Epithelial cell of prostate (primary cell): ENCODE measurements at regions not wholly inside any gene's neighbourhood (a gene's known extent, or its start where the extent isn't known, plus 50 kb on each side); places are given as distances from the start of the nearest gene placed in this dataset.

Experiments used
- DNase-seq: peaks from one replicate; pipeline ENCODE4 v3.0.0-alpha.2; 2011; ENCODE audit warnings: low read depth, low spot score
- H3K27ac ChIP-seq: fragments of 450-650 bp; 2 replicates; pipeline ENCODE4 v1.5.1; 2017; ENCODE audit warnings: mild to moderate bottlenecking

DNA sequence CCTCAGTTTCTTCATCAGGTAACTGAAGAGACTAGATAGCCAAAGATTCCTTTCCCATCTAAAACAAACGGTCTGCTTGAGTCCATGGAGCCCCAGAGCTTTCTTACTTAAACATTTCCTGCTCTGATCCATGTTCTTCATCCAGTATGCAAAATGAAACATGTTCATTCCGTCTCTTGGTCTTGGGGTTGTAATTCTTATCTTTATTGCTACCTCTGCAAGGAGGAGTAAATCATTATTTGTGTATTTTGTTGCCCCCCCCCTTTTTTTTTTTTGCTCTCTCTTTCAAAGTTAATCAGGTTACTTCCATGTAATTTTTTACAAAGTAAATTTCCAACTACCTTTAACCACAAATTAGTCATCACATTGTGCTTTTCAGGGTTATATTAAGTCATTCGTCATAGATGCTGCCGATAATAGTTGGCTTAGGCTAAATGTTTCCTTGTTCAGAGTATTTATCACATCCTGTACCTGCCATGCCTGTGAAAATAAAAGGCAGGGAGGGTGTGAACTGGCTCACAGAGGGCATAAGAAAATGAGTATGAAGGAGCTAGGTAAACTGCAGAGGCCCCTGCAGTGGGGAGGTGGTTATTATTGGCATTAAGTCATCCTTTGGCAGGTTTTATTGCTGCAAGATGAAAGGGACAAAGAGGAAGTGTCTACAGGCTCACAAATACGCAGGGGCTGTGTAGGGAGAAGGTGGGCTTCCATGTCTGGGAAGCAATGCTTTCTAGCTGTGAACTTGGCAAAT, 76.7 kb upstream of the HS3ST1 start:
- peak overlapping the region; percentile 89 for H3K27ac ChIP-seq
- peak; percentile 97 for DNase-seq

DNA sequence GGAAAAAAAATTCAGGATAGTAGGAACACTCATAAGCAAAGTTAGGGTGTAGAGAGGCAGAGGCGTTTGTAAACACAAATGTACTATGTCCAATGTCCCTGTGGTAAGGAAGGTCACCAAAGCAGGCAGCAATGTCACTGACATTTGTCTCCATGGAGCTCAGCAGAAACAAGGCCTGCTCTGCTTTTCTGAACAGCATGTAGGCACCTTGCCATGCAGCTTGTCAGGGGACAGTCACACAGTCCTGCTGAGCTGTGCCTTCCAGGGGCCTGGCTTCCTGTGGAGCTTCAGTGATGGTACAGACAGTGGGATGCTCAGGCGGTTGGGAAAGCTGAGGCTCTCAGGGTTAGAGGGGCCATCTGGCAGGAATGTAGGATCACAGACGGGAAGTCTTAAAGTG, 74.5 kb upstream of the HS3ST1 start:
- no peak overlapping the region for H3K27ac ChIP-seq
- DNase-seq: no peak

DNA sequence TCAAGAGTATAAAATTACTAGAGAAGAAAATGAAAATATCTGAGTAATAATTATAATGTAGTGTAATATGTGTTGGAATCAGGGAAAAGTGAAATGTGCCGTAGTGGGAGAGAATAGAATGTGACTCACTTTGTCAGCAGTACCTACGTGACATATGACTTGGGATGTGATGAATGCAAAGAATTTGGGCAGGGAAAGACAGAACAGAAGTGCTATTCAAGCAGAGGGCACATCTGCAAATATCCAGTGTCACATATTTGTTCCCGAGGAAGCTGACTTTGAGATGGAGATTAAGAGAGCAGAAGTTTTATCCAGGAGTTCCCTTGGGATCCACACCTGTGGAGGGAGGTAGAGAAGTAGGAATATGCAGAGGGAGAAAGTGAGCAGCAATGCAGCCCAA, 69.3 kb upstream of the HS3ST1 start:
- peak; percentile 55 for DNase-seq
- H3K27ac ChIP-seq: peak overlapping the region; percentile 95

DNA sequence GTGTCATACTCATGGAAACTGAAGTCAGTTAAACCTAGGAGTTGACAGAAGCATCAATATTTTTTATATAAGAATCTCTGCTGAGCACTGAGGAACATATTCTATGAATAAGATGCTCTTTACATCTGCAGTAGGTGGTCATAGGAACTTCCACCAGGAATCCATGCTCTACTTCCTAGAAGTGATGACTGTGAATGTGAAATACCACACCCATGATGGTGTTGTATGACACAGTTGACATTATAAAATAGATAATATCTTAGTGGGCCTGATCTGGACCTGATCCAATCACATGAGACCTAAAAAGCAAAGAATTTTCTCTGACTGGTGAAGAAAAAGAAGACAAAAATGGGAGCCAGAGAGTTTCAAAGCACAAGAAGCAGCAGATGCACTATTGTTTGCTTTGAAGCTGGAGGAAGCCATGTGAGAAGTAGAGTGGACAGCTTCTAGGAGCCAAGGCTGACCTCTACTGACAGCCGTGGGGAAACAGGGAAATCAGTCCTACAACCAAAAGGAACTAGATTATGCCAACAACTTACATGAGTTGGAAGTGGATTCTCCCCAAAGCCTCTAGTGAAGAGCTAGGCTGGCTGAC, 68.6 kb upstream of the HS3ST1 start:
- H3K27ac ChIP-seq: peak overlapping the region; percentile 95
- DNase-seq: no peak

DNA sequence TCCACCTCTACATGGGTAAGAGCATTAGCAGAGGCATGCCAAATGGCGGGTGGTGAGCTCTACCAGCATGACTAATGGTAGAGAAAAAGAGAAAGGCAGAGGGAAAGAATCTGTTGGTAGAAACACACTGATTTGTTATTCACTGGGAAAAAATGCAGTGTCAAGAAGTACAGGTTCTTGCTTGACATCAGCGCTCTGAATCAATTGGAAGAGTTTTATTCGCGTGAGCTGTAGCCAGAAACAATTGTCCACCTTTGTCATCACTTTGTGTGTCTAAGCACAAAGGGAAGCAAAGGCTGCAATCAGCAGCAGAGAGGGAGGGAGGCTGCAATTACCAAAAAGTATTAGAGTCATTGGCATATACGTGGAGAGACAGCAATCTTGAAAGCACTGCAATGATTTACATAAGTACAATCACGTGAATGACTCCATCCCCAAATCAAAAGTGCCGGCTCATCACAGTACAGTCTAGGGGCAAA, 67.7 kb upstream of the HS3ST1 start:
- peak overlapping the region; percentile 95 for H3K27ac ChIP-seq
- DNase-seq: peak; percentile 98

DNA sequence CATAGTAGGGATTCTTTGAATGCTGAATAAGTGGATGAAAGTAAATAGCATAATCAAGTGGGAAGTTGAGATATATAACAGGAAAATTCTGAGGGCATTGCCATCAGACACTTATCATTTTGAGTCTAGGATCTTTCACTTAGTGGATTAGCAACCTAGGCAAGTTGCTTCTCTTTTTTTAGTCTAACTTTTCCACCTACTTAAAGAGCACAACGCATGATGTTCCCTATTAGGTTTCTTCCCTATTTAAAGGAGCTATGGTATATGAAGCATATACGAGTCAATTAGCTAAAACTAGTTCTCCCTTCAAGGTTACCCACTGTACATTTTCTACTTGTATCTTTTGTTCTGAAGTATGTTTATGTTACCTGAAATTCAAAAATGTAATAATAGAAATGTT, 67.1 kb upstream of the HS3ST1 start:
- peak overlapping the region; percentile 95 for H3K27ac ChIP-seq
- no peak for DNase-seq

DNA sequence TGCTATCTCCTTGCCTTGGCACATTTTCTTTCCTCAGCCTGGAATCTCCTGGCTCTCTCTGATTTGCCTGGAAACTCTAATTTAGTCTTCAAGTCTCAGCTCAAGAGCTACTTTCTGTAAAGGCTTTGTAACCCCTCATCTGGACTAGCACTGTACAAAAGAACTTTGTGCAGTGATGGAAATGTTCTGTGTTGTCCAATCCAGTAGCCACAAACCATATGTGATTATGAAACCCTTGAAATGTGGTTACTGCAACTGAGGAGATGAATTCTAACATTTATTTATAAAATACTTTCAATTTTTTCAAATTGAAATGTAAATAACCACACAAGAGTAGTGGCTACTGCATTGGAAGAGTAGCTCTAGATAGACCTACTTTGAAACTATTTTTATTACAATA, 66.6 kb upstream of the HS3ST1 start:
- peak overlapping the region; percentile 95 for H3K27ac ChIP-seq
- no peak for DNase-seq

DNA sequence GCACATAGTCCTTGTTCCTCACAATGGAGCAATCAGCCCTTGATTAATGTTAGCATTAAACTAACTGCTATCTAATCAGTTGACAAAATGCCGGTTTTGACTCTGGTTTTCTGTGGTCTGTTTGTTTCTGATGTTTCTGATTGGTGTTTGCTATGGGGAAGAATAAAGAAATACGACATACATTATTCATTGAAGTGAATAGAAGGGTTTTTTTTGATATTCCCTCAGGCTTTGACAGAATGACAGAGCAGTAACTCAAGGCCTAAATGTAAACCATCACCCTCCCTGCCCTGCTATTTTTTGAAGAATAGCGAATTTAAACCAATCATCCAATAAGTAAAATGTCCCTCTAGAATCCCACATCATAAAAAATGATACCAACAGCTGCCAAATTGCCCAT, 65.5 kb upstream of the HS3ST1 start:
- no peak overlapping the region for H3K27ac ChIP-seq
- DNase-seq: no peak

DNA sequence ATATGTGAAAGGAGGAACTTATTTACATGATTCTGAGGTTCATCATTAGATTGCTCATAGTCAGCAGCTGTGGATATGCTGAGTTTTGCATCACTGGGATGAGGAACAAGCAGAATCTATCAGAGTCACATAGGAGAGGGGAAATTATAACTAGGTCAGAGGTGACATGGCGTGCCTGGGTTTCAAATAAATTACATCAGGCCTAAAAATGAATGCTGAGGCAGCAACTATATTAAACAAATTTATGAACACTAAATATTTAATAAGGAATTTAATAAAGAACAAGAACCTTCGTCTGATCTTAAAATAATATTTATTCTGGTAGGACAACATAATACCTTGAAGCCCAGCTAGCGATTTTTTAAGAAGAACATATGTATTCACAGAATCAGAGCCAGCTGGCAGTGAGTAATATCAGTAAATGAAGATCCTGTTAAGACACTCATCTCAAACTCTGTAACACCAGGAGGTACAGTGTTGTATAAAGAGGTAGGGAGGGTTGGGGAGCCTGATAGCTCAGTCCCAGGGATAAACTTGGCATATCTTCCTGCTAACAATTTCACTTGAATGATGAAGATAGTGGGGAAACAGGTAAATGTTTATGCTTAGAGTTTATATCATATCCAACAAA, 60.9 kb upstream of the HS3ST1 start:
- H3K27ac ChIP-seq: peak overlapping the region; percentile 52
- no peak for DNase-seq

DNA sequence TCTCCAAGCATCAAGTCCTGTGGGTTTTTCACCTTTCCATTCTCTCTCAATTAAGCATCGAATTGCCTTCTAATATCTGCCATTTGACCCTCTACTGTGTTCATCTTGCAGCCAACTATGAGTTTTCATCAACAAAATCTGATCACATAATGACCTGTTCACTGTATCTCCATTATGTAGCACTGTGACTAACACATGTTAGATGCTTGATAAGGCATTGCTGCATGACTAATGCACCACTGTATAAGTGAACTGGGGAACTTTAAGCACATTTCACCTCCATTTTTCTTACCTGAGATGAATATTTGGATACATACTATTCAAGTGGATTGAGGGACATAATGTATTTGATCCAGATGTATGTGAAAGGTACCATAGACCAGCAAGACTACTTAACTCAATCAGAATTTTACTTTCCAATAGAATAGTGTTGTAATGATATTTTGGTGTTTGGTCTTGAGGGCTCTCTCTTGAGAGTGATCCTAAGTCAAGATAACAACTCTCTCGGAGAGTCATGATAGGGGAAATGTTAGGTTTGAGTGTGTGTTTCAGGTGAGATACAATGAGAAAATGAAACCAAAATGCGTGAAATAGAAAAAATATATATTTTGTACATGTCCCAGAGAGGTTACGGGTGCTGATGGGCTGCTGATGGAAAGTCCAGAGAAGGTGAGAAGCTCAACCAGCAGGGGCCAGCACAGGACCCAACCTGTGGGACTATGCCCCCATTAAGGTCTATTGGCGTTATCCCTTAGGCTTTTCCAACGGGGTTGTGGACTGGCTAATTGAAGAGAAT, 60.2 kb upstream of the HS3ST1 start:
- H3K27ac ChIP-seq: peak overlapping the region; percentile 52
- no peak for DNase-seq

DNA sequence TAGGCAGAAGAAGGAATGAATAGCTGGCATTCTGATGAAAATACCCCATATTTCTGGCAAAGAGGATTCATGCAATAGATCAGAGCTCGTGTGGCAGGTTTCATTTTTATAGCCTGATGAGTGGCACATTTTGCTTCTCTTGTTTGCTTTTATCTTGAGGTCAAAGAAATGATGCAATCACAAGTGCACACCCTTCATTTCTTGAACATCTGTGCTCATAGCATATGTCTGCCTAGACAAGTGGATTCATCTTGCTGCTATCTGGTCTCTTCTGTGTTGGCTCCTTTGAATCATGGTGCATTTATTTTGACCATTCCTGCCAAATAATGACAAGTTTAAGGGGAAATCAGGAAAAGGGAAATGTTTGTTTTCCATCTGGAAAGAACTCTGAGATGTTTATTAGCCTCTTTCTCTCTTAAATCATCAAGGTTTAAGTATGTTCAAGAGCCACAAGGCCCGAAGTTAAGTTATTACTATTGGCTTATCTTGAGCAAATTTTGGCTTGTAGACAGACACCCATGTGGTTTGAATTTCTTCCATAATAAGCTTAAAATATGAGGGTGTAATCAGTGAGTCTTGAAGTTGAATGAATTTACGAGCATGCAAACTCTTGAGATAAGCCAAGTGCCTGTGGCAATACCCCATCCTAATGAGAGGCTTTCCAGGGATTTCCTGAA, 59.3 kb upstream of the HS3ST1 start:
- DNase-seq: no peak

DNA sequence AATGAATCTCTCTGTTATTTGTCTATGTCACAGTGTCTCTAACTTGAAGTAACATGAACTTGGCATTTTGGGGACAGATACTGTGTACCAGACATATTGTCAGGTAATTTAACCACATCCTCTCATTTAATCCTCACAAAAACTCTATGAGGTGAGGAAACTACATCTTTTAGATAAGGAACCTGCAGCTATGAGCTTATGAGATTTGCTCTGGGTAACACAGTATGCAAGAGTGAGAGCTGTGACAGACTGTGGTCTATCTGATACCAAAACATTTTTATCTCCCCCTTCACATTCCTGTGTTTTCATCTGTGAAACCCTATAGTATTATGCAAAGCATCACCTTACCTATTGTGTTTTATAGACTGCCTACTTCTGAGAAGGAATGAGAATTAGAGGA, 58.4 kb upstream of the HS3ST1 start:
- peak overlapping the region; percentile 52 for H3K27ac ChIP-seq
- no peak for DNase-seq

More for the DNA sequence above, 59.3 kb upstream of the HS3ST1 start:
- peak overlapping the region; percentile 52 for H3K27ac ChIP-seq

DNA sequence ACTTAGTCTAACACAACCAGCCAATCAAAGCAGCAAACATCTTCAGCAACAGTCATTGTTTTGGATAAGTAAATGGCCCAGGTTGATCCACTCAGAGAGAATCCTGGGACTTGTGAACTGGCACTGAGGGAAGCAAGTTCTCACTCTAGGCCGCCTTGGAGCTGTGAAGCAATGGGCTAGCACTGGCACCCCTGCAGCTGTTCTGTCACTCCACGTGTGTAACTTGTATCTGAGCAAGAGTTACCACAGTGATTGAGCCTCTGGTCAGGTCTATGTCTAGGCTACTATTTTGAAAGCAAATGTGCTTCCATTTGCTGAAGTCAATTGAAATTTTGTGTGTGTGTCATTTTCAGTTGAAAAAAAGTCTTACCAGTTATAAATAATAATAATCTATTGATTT, 57.2 kb upstream of the HS3ST1 start:
- DNase-seq: no peak

DNA sequence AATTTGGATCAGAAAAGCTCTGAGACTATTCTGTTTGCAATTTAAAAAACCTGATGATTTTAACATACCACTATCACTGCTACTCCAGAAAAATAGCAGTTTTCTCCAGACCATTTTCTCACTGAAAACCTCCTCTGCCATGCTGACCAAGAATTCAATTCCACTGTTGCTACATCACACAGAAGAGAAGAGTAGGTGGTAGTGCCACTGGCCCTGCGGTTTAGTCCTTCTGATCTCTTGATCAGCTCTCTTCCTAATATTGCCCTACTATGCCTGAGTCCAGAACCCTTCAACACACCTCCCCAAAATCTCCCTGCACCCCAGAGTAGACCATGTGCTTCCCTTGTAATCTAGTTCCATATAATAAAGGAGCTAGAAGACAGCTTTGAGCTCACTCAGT, 55.8 kb upstream of the HS3ST1 start:
- H3K27ac ChIP-seq: no peak overlapping the region
- DNase-seq: no peak

More for the DNA sequence above, 57.2 kb upstream of the HS3ST1 start:
- no peak overlapping the region for H3K27ac ChIP-seq

DNA sequence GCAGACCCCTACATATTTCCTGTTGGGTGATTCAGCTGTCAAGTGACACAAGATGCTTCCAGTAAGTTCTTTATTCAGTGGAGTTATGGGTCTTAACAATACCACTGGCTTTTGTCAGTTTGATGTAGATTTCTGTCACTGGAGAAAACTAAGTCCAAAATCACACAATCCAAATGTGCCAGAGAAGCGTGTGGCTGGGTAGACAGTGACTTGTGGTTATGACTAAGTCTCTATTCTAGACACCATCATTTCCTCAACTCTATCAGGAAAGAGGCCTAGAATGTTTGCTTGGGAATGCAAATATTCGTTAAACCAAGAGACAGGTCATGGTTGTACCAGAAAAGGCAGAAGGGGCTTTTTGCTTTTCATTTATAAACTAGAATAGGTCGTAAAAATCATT, 54.4 kb upstream of the HS3ST1 start:
- H3K27ac ChIP-seq: peak overlapping the region; percentile 5
- no peak for DNase-seq

DNA sequence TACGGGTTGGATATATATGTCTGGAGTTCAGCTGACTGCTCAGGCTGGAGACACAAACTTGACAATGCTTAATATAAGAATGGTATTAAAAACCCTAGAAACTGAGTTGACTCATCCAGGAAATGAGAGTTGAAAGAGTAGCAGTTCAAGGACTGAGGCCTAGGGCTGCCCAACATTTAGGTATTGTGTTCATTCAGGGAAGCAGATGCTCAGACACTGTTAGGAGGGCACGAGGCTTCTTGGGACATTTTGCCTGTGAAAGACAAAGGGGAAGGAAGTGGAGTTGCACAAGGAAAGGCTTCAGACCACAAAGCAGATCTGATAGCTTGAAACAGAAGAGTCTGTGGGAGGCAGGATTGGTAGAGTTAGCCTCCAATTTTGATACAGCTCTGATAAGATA, 52.0 kb upstream of the HS3ST1 start:
- no peak for DNase-seq
- peak overlapping the region; percentile 24 for H3K27ac ChIP-seq
